ENCODE measurements at regions not wholly inside any gene's neighbourhood (a gene's known extent, or its start where the extent isn't known, plus 50 kb on each side); places are given as distances from the start of the nearest gene placed in this dataset.

- no peak for TF ChIP-seq CTCF (conservative IDR thresholded peaks at IDR 0.05; ENCODE audit: low read depth, low read length)
- H4K20me1 ChIP-seq (ENCODE audit: insufficient read depth) = no peaks in the 10 kb centered on the region
- H3K27ac ChIP-seq = no peak overlapping the region
- H3K27me3 ChIP-seq (ENCODE audit: insufficient read depth, low read depth) = no peaks in the 10 kb centered on the region
- H3K4me3 ChIP-seq (IDR thresholded peaks at IDR 0.05; ENCODE audit: insufficient read depth, low read depth, low read length) = no peak overlapping the region
- no peak overlapping the region for H3K9ac ChIP-seq
- H3K36me3 ChIP-seq (ENCODE audit: insufficient read depth) = no peaks in the 10 kb centered on the region
- no peaks in the 10 kb centered on the region for H3K79me2 ChIP-seq (ENCODE audit: insufficient read depth, low read depth)
- H2AFZ ChIP-seq (ENCODE audit: low read depth) = no peak overlapping the region
- no peaks in the 10 kb centered on the region for H3K4me1 ChIP-seq (ENCODE audit: low read depth, poor library complexity, severe bottlenecking)
- H3K4me2 ChIP-seq = no peak overlapping the region
Observed at GRCh38 chr20:11352041-11352440, 565.7 kb upstream of the BTBD3 start.

DNA sequence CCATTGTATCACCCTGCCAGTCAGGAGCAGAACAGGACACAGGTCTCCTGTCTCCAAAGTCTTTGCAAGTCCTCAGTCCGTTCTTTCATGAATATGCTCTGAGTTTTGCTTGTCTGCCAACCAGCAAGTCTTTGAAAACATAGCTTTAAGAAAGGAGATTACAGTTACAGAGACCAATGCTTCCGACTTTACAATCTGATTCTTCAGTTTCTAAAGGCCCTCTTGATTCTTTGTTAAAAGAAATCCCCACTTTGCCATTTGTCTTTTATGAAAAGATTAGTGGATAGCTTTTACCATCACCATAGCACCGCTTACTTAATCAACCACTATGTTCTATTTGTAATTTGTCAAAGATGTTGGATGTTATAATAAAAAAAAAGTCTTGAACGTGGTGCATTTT lies 562.8 kb upstream of the BTBD3 start:
- no peak for TF ChIP-seq CTCF (conservative IDR thresholded peaks at IDR 0.05; ENCODE audit: low read depth, low read length)
- no peaks in the 10 kb centered on the region for H4K20me1 ChIP-seq (ENCODE audit: insufficient read depth)
- no peaks in the 10 kb centered on the region for H3K36me3 ChIP-seq (ENCODE audit: insufficient read depth)
- H3K9ac ChIP-seq = no peak overlapping the region
- H3K4me3 ChIP-seq (IDR thresholded peaks at IDR 0.05; ENCODE audit: insufficient read depth, low read depth, low read length) = no peak overlapping the region
- H3K4me1 ChIP-seq (ENCODE audit: low read depth, poor library complexity, severe bottlenecking) = no peaks in the 10 kb centered on the region
- H3K27me3 ChIP-seq (ENCODE audit: insufficient read depth, low read depth) = no peaks in the 10 kb centered on the region
- no peak overlapping the region for H3K4me2 ChIP-seq
- H3K79me2 ChIP-seq (ENCODE audit: insufficient read depth, low read depth) = no peaks in the 10 kb centered on the region
- H2AFZ ChIP-seq (ENCODE audit: low read depth) = no peak overlapping the region
- no peak overlapping the region for H3K27ac ChIP-seq

- Histone ChIP-seq H3K4me3 (IDR thresholded peaks at IDR 0.05; ENCODE audit: insufficient read depth, low read depth, low read length) (no peak overlapping the region), H3K36me3 (ENCODE audit: insufficient read depth) (no peaks in the 10 kb centered on the region), H3K79me2 (ENCODE audit: insufficient read depth, low read depth) (no peaks in the 10 kb centered on the region), H2AFZ (ENCODE audit: low read depth) (no peak overlapping the region), H3K27ac (no peak overlapping the region), H4K20me1 (ENCODE audit: insufficient read depth) (no peaks in the 10 kb centered on the region), H3K9ac (no peak overlapping the region), H3K27me3 (ENCODE audit: insufficient read depth, low read depth) (no peaks in the 10 kb centered on the region), H3K4me2 (no peak overlapping the region), H3K4me1 (ENCODE audit: low read depth, poor library complexity, severe bottlenecking) (no peaks in the 10 kb centered on the region)
- no peak for TF ChIP-seq CTCF (conservative IDR thresholded peaks at IDR 0.05; ENCODE audit: low read depth, low read length)
Observed at GRCh38 chr20:11355345-11355744, 562.3 kb upstream of the BTBD3 start.

GRCh38 chr20:11356061-11356460 lies 561.6 kb upstream of the BTBD3 start:
- Histone ChIP-seq H3K4me3 (IDR thresholded peaks at IDR 0.05; ENCODE audit: insufficient read depth, low read depth, low read length) (no peak overlapping the region), H3K27ac (no peak overlapping the region), H4K20me1 (ENCODE audit: insufficient read depth) (no peaks in the 10 kb centered on the region), H3K4me2 (no peak overlapping the region), H3K4me1 (ENCODE audit: low read depth, poor library complexity, severe bottlenecking) (no peaks in the 10 kb centered on the region), H3K27me3 (ENCODE audit: insufficient read depth, low read depth) (no peaks in the 10 kb centered on the region), H3K36me3 (ENCODE audit: insufficient read depth) (no peaks in the 10 kb centered on the region), H3K9ac (no peak overlapping the region), H2AFZ (ENCODE audit: low read depth) (no peak overlapping the region), H3K79me2 (ENCODE audit: insufficient read depth, low read depth) (no peaks in the 10 kb centered on the region)
- no peak for TF ChIP-seq CTCF (conservative IDR thresholded peaks at IDR 0.05; ENCODE audit: low read depth, low read length)

DNA sequence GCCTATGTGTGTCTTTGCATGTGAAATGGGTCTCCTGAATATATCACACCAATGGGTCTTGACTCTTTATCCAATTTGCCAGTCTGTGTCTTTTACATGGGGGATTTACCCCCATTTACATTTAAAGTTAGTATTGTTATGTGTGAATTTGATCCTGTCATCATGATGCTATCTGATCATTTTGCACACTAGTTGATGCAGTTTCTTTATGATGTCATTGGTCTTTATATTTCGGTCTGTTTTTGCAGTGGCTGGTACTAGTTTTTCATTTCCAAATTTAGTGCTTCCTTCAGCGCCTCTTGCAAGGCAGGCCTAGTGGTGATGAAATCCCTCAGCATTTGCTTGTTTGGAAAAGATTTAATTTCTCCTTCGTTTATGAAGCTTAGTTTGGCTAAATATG lies 555.2 kb upstream of the BTBD3 start:
- Histone ChIP-seq H3K27ac (no peak overlapping the region), H3K79me2 (ENCODE audit: insufficient read depth, low read depth) (no peaks in the 10 kb centered on the region), H3K9ac (no peak overlapping the region), H2AFZ (ENCODE audit: low read depth) (no peak overlapping the region), H3K27me3 (ENCODE audit: insufficient read depth, low read depth) (no peaks in the 10 kb centered on the region), H3K4me3 (IDR thresholded peaks at IDR 0.05; ENCODE audit: insufficient read depth, low read depth, low read length) (no peak overlapping the region), H4K20me1 (ENCODE audit: insufficient read depth) (no peaks in the 10 kb centered on the region), H3K36me3 (ENCODE audit: insufficient read depth) (no peaks in the 10 kb centered on the region), H3K4me1 (ENCODE audit: low read depth, poor library complexity, severe bottlenecking) (no peaks in the 10 kb centered on the region), H3K4me2 (no peak overlapping the region)
- no peak for TF ChIP-seq CTCF (conservative IDR thresholded peaks at IDR 0.05; ENCODE audit: low read depth, low read length)

Data from KMS-11 (cell line).